NB4 (cell line): ENCODE measurements at regions not wholly inside any gene's neighbourhood (a gene's known extent, or its start where the extent isn't known, plus 50 kb on each side); places are given as distances from the start of the nearest gene placed in this dataset.

Experiments
- DNase-seq: peaks from one replicate; pipeline ENCODE4 v3.0.0; 2010; ENCODE audit warnings: low read depth
- H3K4me3 ChIP-seq: one replicate; pipeline ENCODE4 v1.5.1; 2011; ENCODE audit warnings: mild to moderate bottlenecking, low read depth, low read length, moderate library complexity
- MYC ChIP-seq: IDR thresholded peaks from 2 replicates; pipeline ENCODE4 v1.6.1; 2011; ENCODE audit warnings: low read depth, low read length
- POLR2A ChIP-seq: IDR thresholded peaks from 2 replicates; pipeline ENCODE4 v1.6.1; 2011; ENCODE audit warnings: mild to moderate bottlenecking; ENCODE audit not compliant: insufficient read length; ENCODE audit errors: extremely low read depth
- TF ChIP-seq, protein P1 (sequence below): IDR thresholded peaks from 2 replicates; pipeline ENCODE4 v1.6.1; 2011; ENCODE audit warnings: low read depth, low read length
- TF ChIP-seq, protein P2 (sequence below): IDR thresholded peaks from one replicate; pipeline ENCODE4 v1.5.1; 2012; ENCODE audit warnings: low read depth, low read length

GRCh38 chr3:64895991-64896895 lies 208.4 kb upstream of the ADAMTS9 start:
- no peak overlapping the region for H3K4me3 ChIP-seq
- TF ChIP-seq, protein P1, sequence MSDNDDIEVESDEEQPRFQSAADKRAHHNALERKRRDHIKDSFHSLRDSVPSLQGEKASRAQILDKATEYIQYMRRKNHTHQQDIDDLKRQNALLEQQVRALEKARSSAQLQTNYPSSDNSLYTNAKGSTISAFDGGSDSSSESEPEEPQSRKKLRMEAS, result no peak
- TF ChIP-seq, protein P2, sequence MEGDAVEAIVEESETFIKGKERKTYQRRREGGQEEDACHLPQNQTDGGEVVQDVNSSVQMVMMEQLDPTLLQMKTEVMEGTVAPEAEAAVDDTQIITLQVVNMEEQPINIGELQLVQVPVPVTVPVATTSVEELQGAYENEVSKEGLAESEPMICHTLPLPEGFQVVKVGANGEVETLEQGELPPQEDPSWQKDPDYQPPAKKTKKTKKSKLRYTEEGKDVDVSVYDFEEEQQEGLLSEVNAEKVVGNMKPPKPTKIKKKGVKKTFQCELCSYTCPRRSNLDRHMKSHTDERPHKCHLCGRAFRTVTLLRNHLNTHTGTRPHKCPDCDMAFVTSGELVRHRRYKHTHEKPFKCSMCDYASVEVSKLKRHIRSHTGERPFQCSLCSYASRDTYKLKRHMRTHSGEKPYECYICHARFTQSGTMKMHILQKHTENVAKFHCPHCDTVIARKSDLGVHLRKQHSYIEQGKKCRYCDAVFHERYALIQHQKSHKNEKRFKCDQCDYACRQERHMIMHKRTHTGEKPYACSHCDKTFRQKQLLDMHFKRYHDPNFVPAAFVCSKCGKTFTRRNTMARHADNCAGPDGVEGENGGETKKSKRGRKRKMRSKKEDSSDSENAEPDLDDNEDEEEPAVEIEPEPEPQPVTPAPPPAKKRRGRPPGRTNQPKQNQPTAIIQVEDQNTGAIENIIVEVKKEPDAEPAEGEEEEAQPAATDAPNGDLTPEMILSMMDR, result no peak
- TF ChIP-seq POLR2A (no peak), MYC (no peak)
- DNase-seq, result no peak

DNA sequence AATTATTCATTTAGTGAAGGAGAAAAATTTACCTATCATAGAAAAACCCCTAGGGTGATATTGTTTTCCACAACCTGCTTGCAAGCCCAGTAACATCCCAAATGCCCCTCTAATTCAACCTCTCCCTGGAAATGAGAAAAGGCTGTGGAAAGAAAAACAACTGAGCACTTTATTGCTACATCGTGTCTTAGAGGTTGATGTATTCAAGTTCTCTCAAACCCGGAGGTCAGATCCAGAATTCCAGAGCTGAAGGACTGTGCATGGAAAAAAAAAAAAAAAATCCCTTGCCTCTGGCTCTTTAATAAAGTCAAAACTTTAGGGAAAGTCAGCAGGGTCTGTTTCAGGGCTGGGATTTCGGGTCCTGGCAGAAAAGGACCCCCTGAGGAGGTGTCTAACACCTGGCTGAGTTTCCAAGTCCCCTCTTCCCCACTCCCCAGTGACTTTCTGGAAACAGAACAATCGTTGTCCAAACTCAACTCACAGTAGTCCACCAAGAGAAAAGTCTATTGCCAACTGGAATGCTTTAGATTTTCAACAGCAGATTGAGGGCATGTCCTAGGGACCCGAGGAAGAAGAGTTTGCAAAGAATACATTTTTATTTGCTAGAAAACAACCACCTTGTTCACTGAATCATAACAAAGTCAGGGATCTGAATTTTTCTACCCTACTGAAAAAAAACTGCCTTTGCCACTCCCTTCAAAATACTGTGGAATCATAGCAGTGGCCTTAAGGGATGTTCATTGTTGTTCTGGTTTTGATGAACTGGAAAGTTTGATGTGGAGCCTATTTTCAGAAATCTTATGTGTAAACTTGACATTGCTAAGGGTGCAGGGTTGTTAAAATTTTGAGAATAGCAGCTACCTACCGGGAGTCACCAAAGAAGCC lies 207.5 kb upstream of the ADAMTS9 start:
- TF ChIP-seq MYC, result no peak
- TF ChIP-seq, protein P1, result no peak
- TF ChIP-seq, protein P2, result no peak
- TF ChIP-seq POLR2A, result no peak
- DNase-seq, result no peak
- no peak overlapping the region for H3K4me3 ChIP-seq

DNA sequence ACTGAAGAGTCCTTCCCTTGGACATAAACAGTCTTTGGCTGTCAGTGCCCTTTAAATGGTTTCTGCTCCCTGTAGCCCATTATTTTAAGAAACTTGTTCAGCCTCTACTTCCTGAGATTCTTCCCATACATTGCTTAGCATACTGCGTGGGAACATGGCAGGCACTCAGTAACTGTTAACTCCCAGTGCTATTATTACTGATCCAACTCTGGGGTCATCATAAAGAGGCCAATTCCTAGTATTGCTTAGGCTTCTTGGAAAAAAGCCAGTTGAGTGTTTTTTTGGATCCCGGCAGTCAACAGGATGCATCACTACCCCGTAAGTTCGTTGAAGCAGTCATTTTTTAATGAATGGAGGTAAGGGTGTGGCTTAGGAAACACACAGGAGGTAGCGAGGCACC lies 206.2 kb upstream of the ADAMTS9 start:
- TF ChIP-seq MYC (no peak), POLR2A (no peak)
- TF ChIP-seq, protein P2, result no peak
- TF ChIP-seq, protein P1, result no peak
- H3K4me3 ChIP-seq, result no peak overlapping the region
- no peak for DNase-seq

DNA sequence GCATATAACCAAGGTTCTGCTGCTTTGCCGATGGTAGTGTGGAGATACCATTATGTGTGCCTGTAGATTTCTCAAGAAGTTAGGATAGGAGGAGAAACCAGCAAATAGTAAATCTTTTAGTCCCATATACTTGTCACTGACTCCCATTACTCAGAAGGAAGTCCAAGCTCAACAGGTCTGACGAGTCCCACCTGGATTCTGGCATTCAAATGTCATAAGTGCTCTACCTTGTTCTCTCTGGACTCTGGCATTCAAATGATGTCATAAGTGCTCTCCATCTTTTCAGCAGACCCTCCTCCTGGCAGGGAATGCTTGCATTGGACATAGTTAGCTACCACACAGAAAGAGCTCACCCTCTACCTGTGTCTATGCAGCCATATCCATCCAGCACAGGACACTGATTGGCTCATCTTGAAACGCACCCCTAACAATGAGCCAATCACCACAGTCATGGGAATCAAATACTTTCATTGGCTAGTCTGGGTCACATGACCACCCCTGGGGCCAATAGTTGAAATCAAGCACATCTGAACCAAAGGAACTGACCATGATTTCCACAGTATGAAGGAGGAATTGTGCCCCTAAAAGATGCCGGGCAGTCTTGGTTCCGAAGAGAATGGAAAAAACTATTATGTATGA lies 205.0 kb upstream of the ADAMTS9 start:
- no peak for DNase-seq
- H3K4me3 ChIP-seq, result no peak overlapping the region
- TF ChIP-seq POLR2A (no peak), MYC (no peak)
- TF ChIP-seq, protein P1, result no peak
- TF ChIP-seq, protein P2, result no peak

DNA sequence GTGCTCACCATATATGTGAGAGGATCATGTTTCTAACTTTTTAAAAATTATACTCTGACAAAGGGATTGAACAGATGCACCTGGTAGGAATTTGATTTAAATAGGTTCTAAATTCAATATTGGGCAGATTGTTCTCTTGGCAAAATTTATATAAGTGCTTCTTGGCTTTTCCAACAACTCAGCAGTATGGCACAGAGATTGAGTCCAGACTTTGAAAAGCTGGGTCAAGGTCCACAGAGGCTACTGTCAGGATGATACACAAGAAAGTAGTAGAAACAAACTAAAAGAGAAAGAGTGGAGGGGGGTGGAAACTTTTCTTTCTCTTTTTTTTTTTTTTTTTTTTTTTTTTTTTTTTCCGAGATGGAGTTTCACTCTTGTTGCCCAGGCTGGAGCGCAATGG lies 203.2 kb upstream of the ADAMTS9 start:
- DNase-seq, result no peak
- H3K4me3 ChIP-seq, result no peak overlapping the region
- TF ChIP-seq MYC, result no peak
- TF ChIP-seq, protein P2, result no peak
- TF ChIP-seq POLR2A, result no peak
- TF ChIP-seq, protein P1, result no peak
